HG02759 (cell line): ENCODE measurements at regions not wholly inside any gene's neighbourhood (a gene's known extent, or its start where the extent isn't known, plus 50 kb on each side); places are given as distances from the start of the nearest gene placed in this dataset.
"Not testable (repeated sequence)": the region's sequence is repeated elsewhere in the genome, so short reads cannot be mapped to it uniquely, and the experiment has no call there.

Experiments used
- ATAC-seq: cut with Tn5 transposase; IDR thresholded peaks from one replicate; pipeline ENCODE4 v1.9.1; 2021; ENCODE audit warnings: mild to moderate bottlenecking, moderate library complexity; ENCODE audit not compliant: unreplicated experiment

DNA sequence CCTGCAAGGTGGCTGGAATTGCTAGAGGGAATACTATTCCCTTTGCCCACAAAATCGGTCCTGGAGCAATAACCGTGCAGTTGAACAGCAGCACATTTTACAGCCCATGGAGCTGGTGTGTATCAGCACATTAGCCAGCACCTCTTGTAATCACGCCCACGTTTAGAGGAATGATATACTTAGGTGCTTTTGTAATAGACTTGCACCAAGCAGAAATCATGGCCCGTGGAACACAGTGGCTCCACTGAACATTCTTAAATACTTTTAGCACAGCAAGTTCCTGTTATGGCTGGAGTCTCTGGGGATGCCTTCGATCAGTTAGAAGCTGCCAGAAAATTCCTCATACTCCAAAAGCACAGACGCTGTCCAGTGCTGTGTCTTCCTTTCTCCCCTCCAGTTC lies 218.1 kb upstream of the FAM78B start:
- ATAC-seq = no peak

DNA sequence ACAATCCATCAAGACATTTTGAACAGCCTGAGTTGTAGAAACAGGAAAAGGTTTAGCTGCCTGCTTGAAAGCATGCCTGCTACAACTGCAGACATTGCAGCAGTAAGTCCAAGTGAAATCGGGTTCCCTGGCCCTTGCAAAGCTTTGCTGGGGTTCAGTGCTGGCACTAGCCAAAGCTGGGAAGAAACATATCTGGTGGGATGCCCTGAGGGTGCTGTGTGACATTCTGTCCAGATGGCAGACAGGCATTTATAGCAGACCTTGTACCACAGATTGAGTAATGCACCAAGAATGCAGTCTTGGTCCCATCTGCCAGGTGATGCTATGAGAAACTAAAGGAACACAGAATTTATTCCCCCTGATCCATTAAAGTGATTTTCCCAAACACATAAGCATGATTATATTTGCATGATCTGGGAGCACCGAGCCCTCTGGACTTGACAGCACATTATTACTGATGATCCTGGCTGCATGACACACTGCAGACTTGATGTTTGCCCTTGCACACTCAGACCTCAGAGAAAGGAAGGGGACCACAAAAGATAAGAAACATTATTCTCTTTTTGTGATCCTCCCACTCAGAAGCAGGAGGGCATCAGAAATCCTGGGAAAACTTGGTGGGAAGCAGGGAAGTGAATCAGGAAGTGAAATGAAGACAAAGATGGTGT lies 223.7 kb upstream of the FAM78B start:
- ATAC-seq = no peak

GRCh38 chr1:166391279-166392066 lies 224.7 kb upstream of the FAM78B start:
- ATAC-seq = no peak

DNA sequence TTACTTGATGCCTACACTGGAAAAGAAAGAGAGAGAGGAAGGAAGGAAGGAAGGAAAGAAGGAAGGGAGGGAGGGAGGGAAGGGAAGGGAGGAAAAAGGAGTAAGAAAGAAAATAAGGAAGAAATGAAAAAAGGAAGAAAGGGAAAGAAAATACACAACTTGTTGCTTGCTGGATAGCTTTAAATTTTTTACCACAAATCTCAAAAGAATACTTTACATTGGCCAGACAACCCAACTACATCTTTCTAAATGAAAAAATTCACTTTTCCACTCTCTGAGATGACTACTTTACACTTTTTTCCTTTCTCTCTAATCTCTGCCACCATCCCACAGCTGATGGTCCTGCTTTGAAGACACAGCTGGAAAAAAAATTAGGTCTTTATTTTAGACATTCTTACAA lies 228.9 kb upstream of the FAM78B start:
- no peak for ATAC-seq

GRCh38 chr1:166409253-166410082 lies 242.7 kb upstream of the FAM78B start:
- ATAC-seq = not testable (repeated sequence)

- ATAC-seq = no peak
Measured at GRCh38 chr1:166410083-166410385, 243.2 kb upstream of the FAM78B start.

- ATAC-seq = not testable (repeated sequence)
Measured at GRCh38 chr1:166416831-166417230, 250.0 kb upstream of the FAM78B start.

DNA sequence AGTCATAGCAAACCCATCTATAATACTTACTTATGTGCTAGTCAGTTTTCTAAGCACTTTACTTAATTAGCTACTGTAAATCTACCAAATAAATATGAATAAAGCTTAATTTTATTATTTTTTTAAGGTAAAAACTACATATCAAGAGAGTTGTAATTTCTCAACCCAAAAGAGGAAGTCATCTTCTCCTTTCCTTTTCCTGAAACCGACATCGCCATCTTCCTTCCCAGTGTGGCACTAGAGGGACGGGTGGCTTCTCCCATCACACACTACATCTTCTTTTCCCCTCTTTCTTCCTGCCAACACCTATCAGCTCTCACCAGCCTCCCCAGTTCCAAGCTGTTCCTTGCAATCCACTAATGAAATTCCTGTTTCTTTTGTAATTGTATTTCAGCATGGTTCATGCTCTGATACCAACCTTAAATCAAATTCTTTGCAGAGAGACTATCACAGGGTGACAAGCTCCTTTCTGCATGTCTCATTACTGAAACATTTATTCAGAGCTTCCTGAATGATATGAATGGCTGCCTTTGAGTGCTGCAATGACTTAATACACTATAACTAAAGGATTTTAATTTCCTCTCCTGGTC lies 251.6 kb upstream of the FAM78B start:
- ATAC-seq = no peak

- not testable (repeated sequence) for ATAC-seq
Measured at GRCh38 chr1:166422586-166422985, 255.8 kb upstream of the FAM78B start.

DNA sequence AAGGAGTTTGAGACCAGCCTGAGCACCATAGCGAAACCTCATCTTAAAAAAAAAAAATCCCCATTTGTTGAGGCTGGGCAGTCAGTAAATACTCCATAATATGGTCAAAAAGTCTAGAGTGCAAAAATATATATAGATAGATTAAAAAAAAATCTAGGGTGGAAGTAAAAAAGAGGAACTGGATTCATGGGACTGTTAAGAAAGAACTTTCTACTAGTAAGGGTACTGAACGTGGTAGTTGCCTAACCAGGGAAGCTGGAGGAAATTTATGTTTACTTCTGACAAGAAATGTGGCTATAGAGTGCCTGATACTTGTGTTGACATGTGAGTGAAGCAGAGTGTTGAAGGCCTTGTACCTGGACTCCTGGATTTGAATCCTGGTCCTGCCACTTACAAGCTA lies 265.9 kb upstream of the FAM78B start:
- ATAC-seq = no peak

DNA sequence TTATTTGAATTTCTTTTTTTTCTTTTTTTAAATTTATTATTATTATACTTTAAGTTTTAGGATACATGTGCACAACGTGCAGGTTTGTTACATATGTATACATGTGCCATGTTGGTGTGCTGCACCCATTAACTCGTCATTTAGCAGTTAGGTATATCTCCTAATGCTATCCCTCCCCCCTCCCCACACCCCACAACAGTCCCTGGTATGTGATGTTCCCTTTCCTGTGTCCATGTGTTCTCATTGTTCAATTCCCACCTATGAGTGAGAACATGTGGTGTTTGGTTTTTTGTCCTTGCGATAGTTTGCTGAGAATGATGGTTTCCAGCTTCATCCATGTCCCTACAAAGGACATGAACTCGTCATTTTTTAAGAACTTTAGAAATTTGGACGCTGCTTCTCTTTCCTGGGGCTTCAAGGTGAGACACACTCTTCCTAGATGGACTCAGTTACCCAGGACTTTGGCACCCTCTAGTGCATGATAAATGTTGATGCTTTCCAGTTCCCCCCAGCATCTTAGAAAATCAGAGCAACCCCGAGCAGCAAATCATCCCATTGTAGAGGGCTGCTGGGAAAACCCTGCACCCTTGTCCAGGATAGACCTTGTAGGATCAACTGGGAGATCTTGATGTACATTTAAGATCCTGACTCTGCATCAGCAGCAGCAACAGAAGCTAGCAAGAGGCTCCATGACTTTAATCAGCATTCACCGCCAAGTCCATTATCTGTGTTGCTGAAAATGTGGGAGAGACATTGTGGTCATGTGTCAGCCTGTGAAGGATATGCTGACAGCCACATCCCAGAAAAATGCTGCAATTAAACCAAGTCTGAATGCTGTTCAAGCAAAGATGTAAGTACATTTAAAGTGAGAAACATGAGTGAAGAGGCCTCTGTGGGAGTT lies 266.9 kb upstream of the FAM78B start:
- peak; percentile 56 for ATAC-seq

GRCh38 chr1:166457700-166458099 lies 290.9 kb upstream of the FAM78B start:
- no peak for ATAC-seq

DNA sequence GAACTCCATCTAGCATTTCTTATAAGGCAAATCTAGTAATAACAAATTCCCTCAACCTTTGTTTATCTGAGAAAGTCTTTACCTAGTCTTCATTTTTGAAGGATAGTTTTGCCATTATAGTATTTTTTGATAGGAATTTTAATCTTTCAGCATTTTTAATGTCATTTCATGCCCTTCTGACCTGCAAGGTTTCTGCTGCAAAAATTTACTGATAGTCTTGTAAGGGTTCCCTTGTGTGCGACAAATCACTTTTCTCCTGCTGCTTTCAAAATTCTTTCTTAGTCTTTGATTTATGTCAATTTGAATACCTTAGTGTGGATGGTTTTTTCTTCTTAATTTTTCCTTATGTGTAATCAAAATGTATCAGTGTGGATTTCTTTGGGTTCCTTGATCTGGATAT lies 297.5 kb upstream of the FAM78B start:
- no peak for ATAC-seq

- ATAC-seq = no peak
Measured at GRCh38 chr1:166470014-166470413, 303.2 kb upstream of the FAM78B start.

GRCh38 chr1:166470441-166470840 lies 303.6 kb upstream of the FAM78B start:
- ATAC-seq = no peak

DNA sequence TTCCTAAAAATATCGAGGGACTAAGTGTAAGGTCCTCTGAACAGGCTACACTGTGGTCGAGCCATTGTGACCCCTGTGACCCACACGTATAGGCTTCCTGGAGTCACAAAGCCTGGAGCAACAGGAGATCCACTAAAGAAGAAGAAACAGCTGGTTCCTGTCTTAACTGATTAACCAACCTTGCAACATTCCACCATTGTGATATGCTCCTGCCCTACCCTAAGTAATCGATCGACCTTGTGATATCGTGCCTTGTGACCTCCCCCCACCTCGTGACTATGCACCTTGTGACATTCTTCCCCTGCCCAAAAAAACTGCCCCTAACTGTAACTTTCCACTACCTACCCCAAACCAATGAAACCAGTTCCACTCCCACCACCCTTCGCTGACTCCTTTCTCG lies 304.6 kb upstream of the FAM78B start:
- ATAC-seq = no peak

DNA sequence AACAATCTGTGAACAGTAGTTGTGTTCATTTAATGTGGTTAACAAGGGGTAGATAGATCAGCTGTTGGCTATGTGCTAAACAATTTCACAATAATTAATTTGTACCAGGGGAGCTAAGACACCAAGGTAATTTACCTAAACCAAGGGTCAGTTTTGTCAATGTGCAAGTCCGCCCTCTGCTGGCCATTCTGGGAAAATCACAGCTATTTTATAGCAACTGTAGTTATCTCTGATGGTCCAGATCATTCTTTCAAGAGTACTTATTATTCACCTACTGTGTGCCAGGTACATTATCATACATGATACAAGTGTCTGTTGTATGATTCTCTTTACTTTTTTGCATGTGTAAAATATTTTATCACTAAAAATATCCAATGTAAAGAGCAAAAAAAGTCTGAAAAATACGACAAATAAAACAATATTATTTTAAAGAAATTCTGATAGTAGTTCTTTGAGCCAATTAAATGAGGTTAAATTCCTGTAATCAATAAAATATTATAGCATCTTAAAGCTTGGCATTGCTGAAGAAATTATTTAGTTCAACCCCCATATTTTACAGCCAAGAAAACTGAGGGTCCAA lies 312.3 kb upstream of the FAM78B start:
- ATAC-seq = peak; percentile 85

GRCh38 chr1:166484471-166484870 lies 317.7 kb upstream of the FAM78B start:
- ATAC-seq = no peak

DNA sequence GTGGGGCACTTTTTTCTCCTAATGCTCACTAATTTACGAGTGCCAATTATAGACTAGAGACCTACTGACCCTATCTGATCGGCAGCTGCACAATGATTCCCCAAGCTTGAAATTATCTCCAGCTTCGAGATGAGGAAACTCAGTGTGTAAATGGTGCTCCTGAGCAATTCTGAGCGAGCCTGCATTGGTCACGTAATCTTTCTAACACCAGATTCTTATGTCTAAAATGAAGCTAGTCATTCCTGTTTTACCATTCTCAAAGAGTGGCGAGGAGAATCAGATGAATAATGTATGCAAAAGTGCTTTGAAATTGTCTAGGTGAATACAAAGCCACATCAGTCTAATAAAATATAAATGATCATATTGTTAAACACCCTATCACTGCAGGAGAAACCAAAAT lies 318.1 kb upstream of the FAM78B start:
- ATAC-seq = no peak

GRCh38 chr1:166485620-166486019 lies 318.8 kb upstream of the FAM78B start:
- no peak for ATAC-seq
